ENCODE measurements at regions not wholly inside any gene's neighbourhood (a gene's known extent, or its start where the extent isn't known, plus 50 kb on each side); places are given as distances from the start of the nearest gene placed in this dataset.

DNA sequence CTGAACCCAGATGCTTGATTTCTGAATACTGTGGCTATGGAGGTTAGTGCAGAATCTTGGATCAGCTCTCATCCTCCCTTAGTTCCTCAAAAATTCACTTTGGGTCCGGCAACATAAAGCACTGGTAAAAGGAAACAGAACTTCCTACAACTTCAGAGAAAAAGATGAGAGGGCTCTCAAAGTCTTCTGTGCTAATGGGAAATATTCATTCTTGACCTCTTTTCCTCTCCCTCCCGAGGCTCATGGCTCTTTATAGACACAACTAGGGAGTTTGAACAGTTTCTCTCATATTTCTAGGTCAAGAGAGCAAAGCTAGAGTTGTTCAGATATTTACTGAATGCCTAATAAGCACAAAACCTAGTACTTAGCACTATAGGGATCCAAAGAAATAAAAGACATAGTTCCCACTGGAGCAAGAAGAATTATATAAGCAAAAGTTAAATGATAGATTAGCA, 124.1 kb upstream of the TCF21 start:
- TF ChIP-seq, protein P1, sequence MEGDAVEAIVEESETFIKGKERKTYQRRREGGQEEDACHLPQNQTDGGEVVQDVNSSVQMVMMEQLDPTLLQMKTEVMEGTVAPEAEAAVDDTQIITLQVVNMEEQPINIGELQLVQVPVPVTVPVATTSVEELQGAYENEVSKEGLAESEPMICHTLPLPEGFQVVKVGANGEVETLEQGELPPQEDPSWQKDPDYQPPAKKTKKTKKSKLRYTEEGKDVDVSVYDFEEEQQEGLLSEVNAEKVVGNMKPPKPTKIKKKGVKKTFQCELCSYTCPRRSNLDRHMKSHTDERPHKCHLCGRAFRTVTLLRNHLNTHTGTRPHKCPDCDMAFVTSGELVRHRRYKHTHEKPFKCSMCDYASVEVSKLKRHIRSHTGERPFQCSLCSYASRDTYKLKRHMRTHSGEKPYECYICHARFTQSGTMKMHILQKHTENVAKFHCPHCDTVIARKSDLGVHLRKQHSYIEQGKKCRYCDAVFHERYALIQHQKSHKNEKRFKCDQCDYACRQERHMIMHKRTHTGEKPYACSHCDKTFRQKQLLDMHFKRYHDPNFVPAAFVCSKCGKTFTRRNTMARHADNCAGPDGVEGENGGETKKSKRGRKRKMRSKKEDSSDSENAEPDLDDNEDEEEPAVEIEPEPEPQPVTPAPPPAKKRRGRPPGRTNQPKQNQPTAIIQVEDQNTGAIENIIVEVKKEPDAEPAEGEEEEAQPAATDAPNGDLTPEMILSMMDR (IDR thresholded peaks at IDR 0.05): no peak

- TF ChIP-seq, protein P1 (IDR thresholded peaks at IDR 0.05): no peak
Measured at GRCh38 chr6:133767357-133767970, 121.4 kb upstream of the TCF21 start.

- TF ChIP-seq, protein P1 (IDR thresholded peaks at IDR 0.05): no peak
Measured at GRCh38 chr6:133768656-133769295, 120.1 kb upstream of the TCF21 start.

DNA sequence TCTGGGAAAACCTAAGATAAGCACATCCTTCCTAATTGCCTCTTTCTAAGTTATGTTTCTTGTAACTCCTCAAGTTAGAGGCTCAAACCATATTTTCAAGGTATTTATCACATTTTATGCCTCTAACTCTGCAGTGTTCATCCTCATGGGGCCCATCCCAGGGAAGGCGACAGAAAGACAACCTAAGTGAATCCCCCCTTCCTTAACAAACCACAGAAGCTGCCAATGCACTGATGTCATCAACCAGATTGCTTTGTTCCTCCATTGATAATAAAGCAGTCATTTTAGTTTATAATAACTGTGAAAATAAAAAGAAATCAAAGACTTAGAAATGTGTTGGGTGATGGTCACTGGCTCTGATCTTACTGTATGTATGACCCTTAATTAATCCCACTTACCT, 119.5 kb upstream of the TCF21 start:
- TF ChIP-seq, protein P1 (IDR thresholded peaks at IDR 0.05): no peak

DNA sequence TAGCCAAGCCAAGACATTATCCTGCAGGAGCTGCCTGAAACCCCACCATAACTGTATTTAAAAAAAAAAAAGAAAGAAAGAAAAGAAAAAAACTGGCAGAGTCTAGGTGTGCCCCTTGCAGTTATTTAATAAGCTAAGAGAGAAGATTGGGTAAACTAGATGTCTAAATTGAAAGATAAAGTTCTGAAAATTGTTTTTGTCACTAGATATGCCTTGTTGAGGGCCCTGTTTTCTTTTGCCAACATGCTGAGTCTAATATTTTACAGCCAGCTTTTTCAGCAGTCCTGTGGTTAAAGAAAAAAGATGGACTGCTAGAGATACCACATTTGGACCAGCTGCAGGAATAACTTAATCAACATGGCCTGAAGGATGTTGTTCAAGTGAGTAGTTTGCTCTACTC, 116.3 kb upstream of the TCF21 start:
- TF ChIP-seq, protein P1 (IDR thresholded peaks at IDR 0.05): no peak

- TF ChIP-seq, protein P1 (IDR thresholded peaks at IDR 0.05): no peak
Measured at GRCh38 chr6:133773776-133774175, 115.1 kb upstream of the TCF21 start.

- TF ChIP-seq, protein P1 (IDR thresholded peaks at IDR 0.05): no peak
Measured at GRCh38 chr6:133774356-133774755, 114.6 kb upstream of the TCF21 start.
